ENCODE measurements at regions not wholly inside any gene's neighbourhood (a gene's known extent, or its start where the extent isn't known, plus 50 kb on each side); places are given as distances from the start of the nearest gene placed in this dataset.
"Not testable (repeated sequence)": the region's sequence is repeated elsewhere in the genome, so short reads cannot be mapped to it uniquely, and the experiment has no call there.

- no peak for DNase-seq
Measured at GRCh38 chr16:86219655-86220445, 290.5 kb upstream of the FOXF1 start.

GRCh38 chr16:86220561-86220960, 289.8 kb upstream of the FOXF1 start:
- no peak for DNase-seq

GRCh38 chr16:86221085-86221484, 289.2 kb upstream of the FOXF1 start:
- no peak for DNase-seq

GRCh38 chr16:86222547-86222946, 287.8 kb upstream of the FOXF1 start:
- no peak for DNase-seq

GRCh38 chr16:86222965-86223551, 287.3 kb upstream of the FOXF1 start:
- no peak for DNase-seq

GRCh38 chr16:86224126-86224525, 286.2 kb upstream of the FOXF1 start:
- no peak for DNase-seq

- no peak for DNase-seq
Measured at GRCh38 chr16:86224629-86225028, 285.7 kb upstream of the FOXF1 start.

GRCh38 chr16:86225905-86226371, 284.4 kb upstream of the FOXF1 start:
- no peak for DNase-seq

GRCh38 chr16:86227041-86227440, 283.3 kb upstream of the FOXF1 start:
- no peak for DNase-seq

- DNase-seq: no peak
Measured at GRCh38 chr16:86227801-86228200, 282.5 kb upstream of the FOXF1 start.

GRCh38 chr16:86228713-86229112, 281.6 kb upstream of the FOXF1 start:
- no peak for DNase-seq

- DNase-seq: no peak
Measured at GRCh38 chr16:86229283-86229682, 281.0 kb upstream of the FOXF1 start.

- DNase-seq: no peak
Measured at GRCh38 chr16:86229866-86230656, 280.3 kb upstream of the FOXF1 start.

GRCh38 chr16:86231321-86231995, 278.9 kb upstream of the FOXF1 start:
- peak in 1 of 2 donors; percentile 3 for DNase-seq

GRCh38 chr16:86231996-86232350, 278.4 kb upstream of the FOXF1 start:
- DNase-seq: no peak

- no peak for DNase-seq
Measured at GRCh38 chr16:86232496-86232895, 277.8 kb upstream of the FOXF1 start.

- not testable (repeated sequence) for DNase-seq
Measured at GRCh38 chr16:86233506-86233905, 276.8 kb upstream of the FOXF1 start.

- no peak for DNase-seq
Measured at GRCh38 chr16:86239381-86239780, 270.9 kb upstream of the FOXF1 start.

- no peak for DNase-seq
Measured at GRCh38 chr16:86240716-86241363, 269.5 kb upstream of the FOXF1 start.

GRCh38 chr16:86241681-86242080, 268.6 kb upstream of the FOXF1 start:
- DNase-seq: no peak

GRCh38 chr16:86242244-86243122, 267.8 kb upstream of the FOXF1 start:
- no peak for DNase-seq

GRCh38 chr16:86243123-86243473, 267.2 kb upstream of the FOXF1 start:
- no peak for DNase-seq
